Gastroesophageal sphincter (tissue), 4 donors: ENCODE measurements at regions not wholly inside any gene's neighbourhood (a gene's known extent, or its start where the extent isn't known, plus 50 kb on each side); places are given as distances from the start of the nearest gene placed in this dataset.

Experiments
- ATAC-seq: fragments of 150-250 bp; one replicate; pipeline ENCODE4 v1.9.1; 2016; ENCODE audit warnings: mild to moderate bottlenecking, moderate library complexity
- H3K27ac ChIP-seq, 4 donors: fragments of 200-600 bp; sonication (generic) in 3 of 4; 1 replicate in 3 of 4; 2 replicates in 1 of 4; pipeline ENCODE4 v1.5.1; 2016 to 2019
- H3K27me3 ChIP-seq: fragments of 200-600 bp; sonication (generic); one replicate; pipeline ENCODE4 v1.5.1; 2019
- H3K36me3 ChIP-seq, 2 donors: fragments of 200-600 bp; sonication (generic); one replicate each; pipeline ENCODE4 v1.5.1; 2019; ENCODE audit warnings: control low read depth in 1 of 2
- H3K4me1 ChIP-seq, 3 donors: fragments of 200-600 bp; sonication (generic); 1 replicate in 2 of 3; 2 replicates in 1 of 3; pipeline ENCODE4 v1.5.1; 2016 to 2019; ENCODE audit warnings: control low read depth in 2 of 3
- H3K4me3 ChIP-seq, 2 donors: fragments of 200-600 bp; sonication (generic); one replicate each; pipeline ENCODE4 v1.5.1; 2019; ENCODE audit warnings: mild to moderate bottlenecking in 1 of 2, moderate library complexity in 1 of 2
- H3K9me3 ChIP-seq, 3 donors: fragments of 200-600 bp; sonication (generic); one replicate each; pipeline ENCODE4 v1.5.1; 2017 to 2019; ENCODE audit warnings: control low read depth in 2 of 3
- EP300 ChIP-seq: sonication (generic); formaldehyde crosslinking; IDR thresholded peaks from one replicate; pipeline ENCODE4 v1.6.1; 2017; ENCODE audit warnings: antibody characterized with exemption, mild to moderate bottlenecking
- POLR2A ChIP-seq, 2 donors: fragments of 450-650 bp; IDR thresholded peaks; one replicate each; pipeline ENCODE4 v1.6.1; 2017; ENCODE audit warnings: antibody characterized with exemption in 2 of 2, mild to moderate bottlenecking in 2 of 2, moderate library complexity in 1 of 2
- POLR2AphosphoS5 ChIP-seq: sonication (generic); formaldehyde crosslinking; IDR thresholded peaks from one replicate; pipeline ENCODE4 v1.6.1; 2017; ENCODE audit warnings: antibody characterized with exemption
- WGBS, 2 donors: methylation state at CpG; one replicate each; pipeline ENCODE4 v1.1.5; 2018; ENCODE audit warnings: low coverage in 1 of 2; 5-methylcytosine and 5-hydroxymethylcytosine counted together
- TF ChIP-seq, protein P1 (sequence below), 4 experiments: fragments of 200-600 bp in 2 of 4; fragments of 450-650 bp in 2 of 4; sonication (generic) in 1 of 4; IDR thresholded peaks; one replicate each; pipeline ENCODE4 v1.5.1; 2017 to 2019; ENCODE audit warnings: antibody characterized with exemption in 4 of 4, mild to moderate bottlenecking in 2 of 4, moderate library complexity in 2 of 4

DNA sequence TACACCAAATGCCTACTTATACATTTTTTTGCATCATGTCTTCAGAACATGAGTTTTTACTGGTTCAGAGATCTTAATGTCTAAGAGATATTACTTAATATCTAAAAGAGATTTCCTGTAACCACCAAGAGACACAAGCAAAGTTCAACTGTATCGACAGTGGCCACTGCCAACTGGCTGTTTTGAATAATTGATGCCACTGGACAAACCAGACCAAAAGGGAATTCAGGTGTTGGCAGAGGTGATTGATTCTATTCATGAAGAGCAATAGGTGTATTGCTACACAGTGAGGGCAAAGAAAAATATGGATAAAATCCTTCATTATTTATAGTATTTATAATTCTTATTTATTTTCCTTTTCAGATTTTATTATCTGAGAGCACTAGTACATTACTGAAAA, 58.5 kb upstream of the ANKRD17 start:
- H3K36me3 ChIP-seq = no peaks in the 10 kb centered on the region
- 91 to 93% methylated on average over 1 of the region's 1 CpG for whole genome bisulfite sequencing, 2 donors
- ATAC-seq = no peak

DNA sequence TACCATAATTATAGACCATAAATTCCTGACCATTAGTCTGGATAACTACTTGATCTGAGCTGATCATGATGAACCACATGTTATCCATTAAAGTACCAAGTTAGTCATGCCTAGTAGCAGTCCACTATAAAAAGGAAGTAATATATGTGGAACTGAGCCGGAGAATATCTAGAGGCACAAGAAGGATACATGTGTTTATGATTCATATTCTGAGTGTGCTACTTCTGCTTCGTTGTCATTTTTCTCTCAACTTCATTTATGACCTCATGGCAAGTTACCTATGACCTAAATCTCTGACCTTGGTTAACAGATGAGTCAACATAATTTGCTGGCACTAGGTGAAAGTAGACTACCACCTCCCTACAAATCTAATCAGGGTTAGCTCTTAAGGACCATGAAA, 56.5 kb upstream of the ANKRD17 start:
- Histone ChIP-seq H3K36me3 (no peaks in the 10 kb centered on the region), H3K9me3 (peaks cover 0 to 16% (median 0%) of the 10 kb centered on the region in 3 donors), H3K4me3 (no peak overlapping the region), H3K27ac (no peak overlapping the region), H3K27me3 (no peaks in the 10 kb centered on the region), H3K4me1 (no peaks in the 10 kb centered on the region)
- ATAC-seq = no peak
- WGBS, 2 donors = 79 to 88% methylated on average over 2 of the region's 2 CpGs
- TF ChIP-seq, protein P1, sequence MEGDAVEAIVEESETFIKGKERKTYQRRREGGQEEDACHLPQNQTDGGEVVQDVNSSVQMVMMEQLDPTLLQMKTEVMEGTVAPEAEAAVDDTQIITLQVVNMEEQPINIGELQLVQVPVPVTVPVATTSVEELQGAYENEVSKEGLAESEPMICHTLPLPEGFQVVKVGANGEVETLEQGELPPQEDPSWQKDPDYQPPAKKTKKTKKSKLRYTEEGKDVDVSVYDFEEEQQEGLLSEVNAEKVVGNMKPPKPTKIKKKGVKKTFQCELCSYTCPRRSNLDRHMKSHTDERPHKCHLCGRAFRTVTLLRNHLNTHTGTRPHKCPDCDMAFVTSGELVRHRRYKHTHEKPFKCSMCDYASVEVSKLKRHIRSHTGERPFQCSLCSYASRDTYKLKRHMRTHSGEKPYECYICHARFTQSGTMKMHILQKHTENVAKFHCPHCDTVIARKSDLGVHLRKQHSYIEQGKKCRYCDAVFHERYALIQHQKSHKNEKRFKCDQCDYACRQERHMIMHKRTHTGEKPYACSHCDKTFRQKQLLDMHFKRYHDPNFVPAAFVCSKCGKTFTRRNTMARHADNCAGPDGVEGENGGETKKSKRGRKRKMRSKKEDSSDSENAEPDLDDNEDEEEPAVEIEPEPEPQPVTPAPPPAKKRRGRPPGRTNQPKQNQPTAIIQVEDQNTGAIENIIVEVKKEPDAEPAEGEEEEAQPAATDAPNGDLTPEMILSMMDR (IDR thresholded peaks at IDR 0.05) = no peak
- no peak for TF ChIP-seq POLR2AphosphoS5
- no peak for TF ChIP-seq POLR2A (IDR thresholded peaks at IDR 0.05)
- no peak for TF ChIP-seq EP300

More for the DNA sequence above, 58.5 kb upstream of the ANKRD17 start:
- Histone ChIP-seq H3K4me1 (no peaks in the 10 kb centered on the region), H3K9me3 (peaks cover 0 to 16% (median 0%) of the 10 kb centered on the region in 3 donors), H3K27ac (no peak overlapping the region), H3K27me3 (no peaks in the 10 kb centered on the region), H3K4me3 (no peak overlapping the region)
- TF ChIP-seq EP300 = no peak
- TF ChIP-seq, protein P1 (IDR thresholded peaks at IDR 0.05) = no peak
- TF ChIP-seq POLR2AphosphoS5 = no peak
- TF ChIP-seq POLR2A (IDR thresholded peaks at IDR 0.05) = no peak

DNA sequence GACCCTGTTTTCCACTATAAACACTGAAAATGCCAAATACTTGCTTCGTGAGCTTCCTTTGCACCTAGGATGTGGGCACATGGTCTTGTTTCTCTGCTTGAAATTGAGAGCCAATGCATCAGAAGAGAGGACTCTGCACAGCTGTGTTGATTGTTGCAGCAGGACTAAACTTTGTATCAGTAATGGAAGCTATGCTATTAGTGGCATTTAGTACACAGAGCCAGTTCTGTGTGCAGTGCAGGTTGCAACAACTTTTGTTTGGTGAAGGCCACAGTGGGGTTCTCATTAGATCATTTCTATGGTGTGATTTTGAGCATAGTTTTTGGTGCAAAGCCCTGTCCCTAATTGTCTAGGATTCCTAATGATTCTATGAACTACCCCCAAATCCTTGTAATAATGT, 54.4 kb upstream of the ANKRD17 start:
- peaks cover 0 to 6% (median 0%) of the 10 kb centered on the region in 3 donors for H3K9me3 ChIP-seq
- no peak for TF ChIP-seq POLR2AphosphoS5
- TF ChIP-seq POLR2A (IDR thresholded peaks at IDR 0.05) = no peak
- TF ChIP-seq, protein P1 (IDR thresholded peaks at IDR 0.05) = no peak
- TF ChIP-seq EP300 = no peak
- H3K4me1 ChIP-seq = no peaks in the 10 kb centered on the region
- H3K27ac ChIP-seq = no peak overlapping the region
- no peak overlapping the region for H3K4me3 ChIP-seq
- no peak for ATAC-seq
- no peaks in the 10 kb centered on the region for H3K27me3 ChIP-seq
- H3K36me3 ChIP-seq = no peaks in the 10 kb centered on the region
- 62 to 80% methylated on average over 1 of the region's 1 CpG for WGBS, 2 donors

DNA sequence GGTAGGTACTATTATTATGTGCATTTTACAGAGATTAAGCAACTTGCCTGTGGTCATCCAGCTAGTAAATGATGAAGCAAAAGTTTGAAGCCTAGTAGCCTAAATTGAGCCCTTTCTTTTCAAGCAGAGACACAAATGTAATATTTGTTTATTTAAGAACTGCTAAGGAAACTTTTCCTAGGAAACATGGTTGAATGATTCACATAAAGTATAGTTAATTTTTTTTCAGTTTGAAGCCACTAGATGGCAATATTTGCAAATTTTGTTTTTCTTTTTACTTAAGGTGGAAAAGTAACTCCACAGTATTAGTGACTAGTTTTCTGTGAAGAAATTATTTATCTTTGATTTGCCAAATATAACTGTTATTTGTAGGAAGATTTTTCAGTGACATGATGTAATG, 52.8 kb upstream of the ANKRD17 start:
- TF ChIP-seq, protein P1 (IDR thresholded peaks at IDR 0.05) = peak in 2 of 4 experiments; percentile 26 to 45
- TF ChIP-seq POLR2AphosphoS5 (no peak), EP300 (no peak)
- Histone ChIP-seq H3K9me3 (peaks cover 0 to 6% (median 0%) of the 10 kb centered on the region in 3 donors), H3K36me3 (no peaks in the 10 kb centered on the region), H3K4me1 (no peaks in the 10 kb centered on the region), H3K4me3 (no peak overlapping the region), H3K27ac (no peak overlapping the region), H3K27me3 (no peaks in the 10 kb centered on the region)
- no peak for ATAC-seq

DNA sequence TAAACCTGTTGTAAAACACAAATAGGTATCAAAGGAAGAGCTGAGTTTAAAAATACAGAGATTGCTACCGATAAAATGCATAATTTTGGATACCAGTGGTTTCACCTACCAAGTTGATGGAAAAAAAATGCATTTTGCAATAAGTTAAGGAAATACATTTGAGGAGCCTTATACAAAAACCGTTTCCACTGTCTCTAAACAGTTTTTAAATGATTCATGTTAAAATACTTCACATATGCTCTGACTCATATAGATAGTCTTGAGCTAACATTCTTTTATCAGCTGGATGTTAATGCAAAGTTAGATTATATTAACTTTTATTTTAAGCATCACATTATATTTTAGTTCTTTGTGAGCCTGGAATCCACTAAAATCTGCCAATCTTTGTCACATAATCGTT, 50.6 kb upstream of the ANKRD17 start:
- 61 to 77% methylated on average over 3 of the region's 3 CpGs for WGBS, 2 donors
- no peak for ATAC-seq
- TF ChIP-seq, protein P1 (IDR thresholded peaks at IDR 0.05) = no peak
- TF ChIP-seq POLR2AphosphoS5 (no peak), POLR2A (IDR thresholded peaks at IDR 0.05) (no peak)

More for the DNA sequence above, 50.6 kb upstream of the ANKRD17 start:
- Histone ChIP-seq H3K27me3 (no peaks in the 10 kb centered on the region), H3K27ac (no peak overlapping the region), H3K4me1 (no peaks in the 10 kb centered on the region), H3K4me3 (no peak overlapping the region), H3K36me3 (no peaks in the 10 kb centered on the region), H3K9me3 (peaks cover 0 to 6% (median 0%) of the 10 kb centered on the region in 3 donors)
